ENCODE measurements at regions not wholly inside any gene's neighbourhood (a gene's known extent, or its start where the extent isn't known, plus 50 kb on each side); places are given as distances from the start of the nearest gene placed in this dataset.

DNA sequence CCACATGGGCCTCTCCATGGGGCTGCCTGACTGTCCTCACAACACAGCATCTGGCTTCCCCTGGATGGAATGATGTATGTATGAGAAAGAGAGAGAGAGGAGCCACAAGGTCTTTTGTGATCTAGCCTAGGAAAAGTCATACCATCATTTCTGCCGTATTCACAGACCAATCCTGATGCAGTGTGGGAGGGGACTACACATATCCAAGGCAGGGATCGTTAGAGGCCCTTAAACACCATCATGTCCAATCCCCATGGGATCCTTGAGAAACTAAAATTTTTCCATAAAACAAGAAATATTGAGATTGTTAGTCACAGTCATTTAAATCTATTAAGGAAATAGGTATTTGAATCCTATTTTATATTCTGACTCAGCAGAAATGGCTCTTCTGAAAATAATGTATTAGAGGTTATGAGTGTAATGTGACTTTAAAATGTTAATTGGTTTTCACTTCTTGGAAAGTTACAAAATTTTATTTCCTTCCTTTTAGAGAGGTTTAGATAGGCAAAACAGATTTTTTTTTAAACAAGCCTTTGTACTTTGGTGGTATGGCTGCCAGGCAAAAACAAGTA, 65.1 kb upstream of the TSC22D2 start:
- H2BK20ac ChIP-seq (ENCODE audit: low read depth, low read length, poor library complexity, severe bottlenecking) = no peak overlapping the region
- no peaks in the 10 kb centered on the region for H3K79me2 ChIP-seq (ENCODE audit: insufficient read depth, low read length)
- H3K4me1 Mint-ChIP-seq = peaks cover 40 to 43% of the 10 kb centered on the region in 2 experiments
- H4K20me1 ChIP-seq (ENCODE audit: control insufficient read depth, insufficient read depth, insufficient read length) = no peaks in the 10 kb centered on the region
- no peak overlapping the region for H4K8ac ChIP-seq (replicated peaks; ENCODE audit: insufficient read length, low read depth, low read length)
- H3K27ac Mint-ChIP-seq = no peak overlapping the region; a peak in 1 of 7 replicates
- peak overlapping the region; percentile 58 for H3K18ac ChIP-seq (ENCODE audit: insufficient read length, low read depth, low read length)
- no peak overlapping the region for H3K56ac ChIP-seq (ENCODE audit: insufficient read length, low read depth, low read length)
- H3K27me3 Mint-ChIP-seq (ENCODE audit: low read depth) = no peaks in the 10 kb centered on the region
- H4K91ac ChIP-seq (ENCODE audit: insufficient read length, low read depth, low read length) = no peak overlapping the region
- no peak overlapping the region for H2BK5ac ChIP-seq (ENCODE audit: insufficient read length, low read length)
- H3K23ac ChIP-seq (ENCODE audit: insufficient read length, low read depth, low read length) = no peak overlapping the region
- H3K23me2 ChIP-seq (ENCODE audit: insufficient read length, low read depth, low read length, poor library complexity, severe bottlenecking) = no peaks in the 10 kb centered on the region
- H3K79me1 ChIP-seq (ENCODE audit: insufficient read depth, low read depth, low read length, poor library complexity, severe bottlenecking) = no peaks in the 10 kb centered on the region
- no peak overlapping the region for H3K27ac ChIP-seq (ENCODE audit: insufficient read length, low read depth, low read length)
- no peak overlapping the region for H2BK15ac ChIP-seq (ENCODE audit: low read depth, low read length)
- no peak overlapping the region for H4K5ac ChIP-seq (ENCODE audit: insufficient read length, low read depth, low read length)
- peaks cover 19% of the 10 kb centered on the region; the same call in 1 of the 2 replicates for H3K4me1 ChIP-seq (ENCODE audit: insufficient read depth, low read length)
- no peaks in the 10 kb centered on the region for H3K27me3 ChIP-seq (ENCODE audit: insufficient read depth, low read length)
- WGBS (ENCODE audit: extremely low coverage, insufficient read length, low lambda C conversion rate) = no CpG with 5 or more reads among the region's 2 CpGs
- no peak overlapping the region for H3T11ph ChIP-seq (ENCODE audit: low read length)
- H3K9me3 ChIP-seq (ENCODE audit: control insufficient read depth, low read depth, low read length) = no peaks in the 10 kb centered on the region
- no peak overlapping the region for H3K9ac ChIP-seq (ENCODE audit: extremely low read depth, insufficient read length, low read length)
- no peak overlapping the region for H2BK120ac ChIP-seq (ENCODE audit: low read depth, low read length, poor library complexity, severe bottlenecking)
- H2AFZ ChIP-seq (ENCODE audit: low read length) = no peak overlapping the region
- H2AK5ac ChIP-seq (ENCODE audit: insufficient read length, low read length) = no peak overlapping the region
- no peak overlapping the region for H3K4me3 Mint-ChIP-seq
- TF ChIP-seq, protein P1, sequence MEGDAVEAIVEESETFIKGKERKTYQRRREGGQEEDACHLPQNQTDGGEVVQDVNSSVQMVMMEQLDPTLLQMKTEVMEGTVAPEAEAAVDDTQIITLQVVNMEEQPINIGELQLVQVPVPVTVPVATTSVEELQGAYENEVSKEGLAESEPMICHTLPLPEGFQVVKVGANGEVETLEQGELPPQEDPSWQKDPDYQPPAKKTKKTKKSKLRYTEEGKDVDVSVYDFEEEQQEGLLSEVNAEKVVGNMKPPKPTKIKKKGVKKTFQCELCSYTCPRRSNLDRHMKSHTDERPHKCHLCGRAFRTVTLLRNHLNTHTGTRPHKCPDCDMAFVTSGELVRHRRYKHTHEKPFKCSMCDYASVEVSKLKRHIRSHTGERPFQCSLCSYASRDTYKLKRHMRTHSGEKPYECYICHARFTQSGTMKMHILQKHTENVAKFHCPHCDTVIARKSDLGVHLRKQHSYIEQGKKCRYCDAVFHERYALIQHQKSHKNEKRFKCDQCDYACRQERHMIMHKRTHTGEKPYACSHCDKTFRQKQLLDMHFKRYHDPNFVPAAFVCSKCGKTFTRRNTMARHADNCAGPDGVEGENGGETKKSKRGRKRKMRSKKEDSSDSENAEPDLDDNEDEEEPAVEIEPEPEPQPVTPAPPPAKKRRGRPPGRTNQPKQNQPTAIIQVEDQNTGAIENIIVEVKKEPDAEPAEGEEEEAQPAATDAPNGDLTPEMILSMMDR (conservative IDR thresholded peaks at IDR 0.05) = no peak
- H3K4me2 ChIP-seq (ENCODE audit: insufficient read depth, insufficient read length, low read length) = no peak overlapping the region
- no peaks in the 10 kb centered on the region; a peak in 1 of 7 replicates for H3K36me3 Mint-ChIP-seq (ENCODE audit: insufficient read depth in 1 of 3, low read depth in 3 of 3)
- no peak overlapping the region for H3K14ac ChIP-seq (ENCODE audit: insufficient read depth, low read length)
- peaks cover 0 to 2% of the 10 kb centered on the region in 2 experiments; a peak in 2 of 5 replicates for H3K9me3 Mint-ChIP-seq
- no peak for DNase-seq
- H2BK12ac ChIP-seq (ENCODE audit: insufficient read length, low read depth, low read length) = no peak overlapping the region
- no peak overlapping the region for H3K4ac ChIP-seq (ENCODE audit: low read depth, low read length)
